ENCODE measurements at regions not wholly inside any gene's neighbourhood (a gene's known extent, or its start where the extent isn't known, plus 50 kb on each side); places are given as distances from the start of the nearest gene placed in this dataset.

GRCh38 chr14:51447411-51447810, 204.3 kb upstream of the FRMD6 start:
- Histone ChIP-seq H3F3A (replicated peaks; ENCODE audit: insufficient read depth) (peaks cover 38% of the 10 kb centered on the region), H3K4me1 (ENCODE audit: control insufficient read depth in 1 of 2, insufficient read depth in 2 of 2, low read depth in 1 of 2, low read length in 1 of 2) (peaks cover 21 to 39% of the 10 kb centered on the region in 2 experiments), H3K4me2 (no peak overlapping the region), H3K4me3 (ENCODE audit: low read depth in 2 of 2, low read length in 1 of 2) (no peak overlapping the region), H3K9me3 (no peaks in the 10 kb centered on the region), H3K9ac (no peak overlapping the region), H3K27me3 (ENCODE audit: insufficient read depth) (no peaks in the 10 kb centered on the region), H3K9me2 (no peaks in the 10 kb centered on the region), H2AFZ (ENCODE audit: low read depth) (no peak overlapping the region), H3K79me2 (ENCODE audit: insufficient read depth) (no peaks in the 10 kb centered on the region), H3K36me3 (replicated peaks in 1 of 2; ENCODE audit: control insufficient read depth in 1 of 2, insufficient read depth in 2 of 2, low read length in 1 of 2) (no peaks in the 10 kb centered on the region), H3K27ac (ENCODE audit: low read depth in 2 of 2, low read length in 1 of 2) (no peak overlapping the region; a peak in 1 of 4 replicates), H4K20me1 (ENCODE audit: insufficient read depth) (no peaks in the 10 kb centered on the region)
- ChIA-PET POLR2A (interaction anchor here (1.1 kb wide), 1 partner anchor 205 kb away, joined by 3 read pairs; the partner anchor contains the start of gene FRMD6), CTCF (interaction anchor here (2.9 kb wide), 1 partner anchor 164 kb away, joined by 11 read pairs; no protein-coding TSS in a partner anchor)
- WGBS (ENCODE audit: low lambda C conversion rate), result no CpG with 5 or more reads among the region's 4 CpGs
- TF ChIP-seq TAF1 (IDR thresholded peaks at IDR 0.05; ENCODE audit: borderline replicate concordance, low read depth, low read length) (no peak), RFX5 (IDR thresholded peaks at IDR 0.05; ENCODE audit: low read length) (no peak), PBX3 (IDR thresholded peaks at IDR 0.05) (no peak), MXI1 (IDR thresholded peaks at IDR 0.05; ENCODE audit: low read depth, low read length) (no peak), FOSL2 (IDR thresholded peaks at IDR 0.05; ENCODE audit: borderline replicate concordance, low read depth) (no peak), MEF2A (IDR thresholded peaks at IDR 0.05; ENCODE audit: borderline replicate concordance, low read depth) (no peak), NFIC (IDR thresholded peaks at IDR 0.05; ENCODE audit: borderline replicate concordance) (no peak), IRF3 (IDR thresholded peaks at IDR 0.05; ENCODE audit: low read depth, low read length) (no peak), SMC3 (IDR thresholded peaks at IDR 0.05; ENCODE audit: low read depth, low read length) (no peak)
- no peak for DNase-seq

- Histone ChIP-seq H3K36me3 (replicated peaks in 1 of 2; ENCODE audit: control insufficient read depth in 1 of 2, insufficient read depth in 2 of 2, low read length in 1 of 2) (no peaks in the 10 kb centered on the region), H3K27me3 (ENCODE audit: insufficient read depth) (no peaks in the 10 kb centered on the region), H4K20me1 (ENCODE audit: insufficient read depth) (no peaks in the 10 kb centered on the region), H3K9me3 (no peaks in the 10 kb centered on the region), H3F3A (replicated peaks; ENCODE audit: insufficient read depth) (peaks cover 25% of the 10 kb centered on the region), H3K79me2 (ENCODE audit: insufficient read depth) (no peaks in the 10 kb centered on the region), H3K4me3 (ENCODE audit: low read depth in 2 of 2, low read length in 1 of 2) (no peak overlapping the region), H2AFZ (ENCODE audit: low read depth) (no peak overlapping the region), H3K9ac (no peak overlapping the region; the same call in 1 of the 2 replicates), H3K9me2 (no peaks in the 10 kb centered on the region), H3K27ac (ENCODE audit: low read depth in 2 of 2, low read length in 1 of 2) (peak overlapping the region; percentile 72 to 76), H3K4me1 (ENCODE audit: control insufficient read depth in 1 of 2, insufficient read depth in 2 of 2, low read depth in 1 of 2, low read length in 1 of 2) (peaks cover 20 to 44% of the 10 kb centered on the region in 2 experiments), H3K4me2 (peak overlapping the region; percentile 26; the same call in 1 of the 2 replicates)
- POLR2A ChIA-PET, result interaction anchor here (0.8 kb wide), 1 partner anchor 24 kb away, joined by 3 read pairs; no protein-coding TSS in a partner anchor
- CTCF ChIA-PET, result interaction anchor here (1.1 to 1.8 kb wide), 3 partner anchors 10 to 147 kb away, joined by 3 to 6 read pairs (median 3); no protein-coding TSS in a partner anchor
- DNase-seq, result peak; percentile 45
- 58% methylated on average over 2 of the region's 2 CpGs for WGBS (ENCODE audit: low lambda C conversion rate)
- TF ChIP-seq MEF2A (IDR thresholded peaks at IDR 0.05; ENCODE audit: borderline replicate concordance, low read depth), result 0 out of 2 replicates have a peak, but pooled peaks have one; percentile 43
- TF ChIP-seq SMC3 (IDR thresholded peaks at IDR 0.05; ENCODE audit: low read depth, low read length), result no peak; the same call in 1 of the 2 replicates
- TF ChIP-seq TCF12 (IDR thresholded peaks at IDR 0.05), result peak; percentile 98
- peak; percentile 83 for TF ChIP-seq NFIC (IDR thresholded peaks at IDR 0.05; ENCODE audit: borderline replicate concordance)
- TF ChIP-seq POLR2AphosphoS5 (IDR thresholded peaks at IDR 0.05; ENCODE audit: low read depth, low read length), result peak; percentile 53; the same call in 1 of the 2 replicates
- no peak for TF ChIP-seq FOXM1 (IDR thresholded peaks at IDR 0.05; ENCODE audit: low read depth)
- no peak for TF ChIP-seq CTCF (IDR thresholded peaks at IDR 0.05)
- TF ChIP-seq JUND (IDR thresholded peaks at IDR 0.05), result peak; percentile 62
- 0 out of 2 replicates have a peak, but pooled peaks have one; percentile 32 for TF ChIP-seq GATA2 (CRISPR knock-in tag; IDR thresholded peaks at IDR 0.05)
- TF ChIP-seq RXRA (IDR thresholded peaks at IDR 0.05; ENCODE audit: borderline replicate concordance, low read depth), result peak; percentile 87; the same call in 1 of the 2 replicates
- TF ChIP-seq ZBTB33 (IDR thresholded peaks at IDR 0.05; ENCODE audit: borderline replicate concordance, low read depth), result peak; percentile 36; the same call in 1 of the 2 replicates
- 0 out of 2 replicates have a peak, but pooled peaks have one; percentile 19 for TF ChIP-seq YY1 (IDR thresholded peaks at IDR 0.05; ENCODE audit: low read depth)
- TF ChIP-seq TEAD4 (IDR thresholded peaks at IDR 0.05; ENCODE audit: borderline replicate concordance, insufficient read depth), result 0 out of 2 replicates have a peak, but pooled peaks have one; percentile 57
- TF ChIP-seq MAX (IDR thresholded peaks at IDR 0.05; ENCODE audit: low read depth), result peak; percentile 57
Observed at GRCh38 chr14:51448831-51449670, 202.7 kb upstream of the FRMD6 start.

Measured in SK-N-SH (cell line).